ENCODE measurements at regions not wholly inside any gene's neighbourhood (a gene's known extent, or its start where the extent isn't known, plus 50 kb on each side); places are given as distances from the start of the nearest gene placed in this dataset.
"Not testable (repeated sequence)": the region's sequence is repeated elsewhere in the genome, so short reads cannot be mapped to it uniquely, and the experiment has no call there.

- no peak overlapping the region for H3K4me3 ChIP-seq (ENCODE audit: low read depth, low read length)
- no peak for DNase-seq (ENCODE audit: low read depth)
- no peak for TF ChIP-seq CTCF (conservative IDR thresholded peaks at IDR 0.05; ENCODE audit: low read depth, low read length)
These were observed 137.5 kb downstream of the CENPF start for GRCh38 chr1:214740471-214740870.

- no peak for DNase-seq (ENCODE audit: low read depth)
- no peak for TF ChIP-seq CTCF (conservative IDR thresholded peaks at IDR 0.05; ENCODE audit: low read depth, low read length)
- no peak overlapping the region for H3K4me3 ChIP-seq (ENCODE audit: low read depth, low read length)
These were observed 144.1 kb downstream of the CENPF start for GRCh38 chr1:214747050-214747635.

GRCh38 chr1:214753236-214753852 lies 150.3 kb downstream of the CENPF start:
- no peak overlapping the region for H3K4me3 ChIP-seq (ENCODE audit: low read depth, low read length)
- TF ChIP-seq CTCF (conservative IDR thresholded peaks at IDR 0.05; ENCODE audit: low read depth, low read length) = no peak
- DNase-seq (ENCODE audit: low read depth) = no peak

GRCh38 chr1:214761030-214761429 lies 158.0 kb downstream of the CENPF start:
- H3K4me3 ChIP-seq (ENCODE audit: low read depth, low read length) = no peak overlapping the region
- no peak for TF ChIP-seq CTCF (conservative IDR thresholded peaks at IDR 0.05; ENCODE audit: low read depth, low read length)
- no peak for DNase-seq (ENCODE audit: low read depth)

GRCh38 chr1:214762902-214763301 lies 159.9 kb downstream of the CENPF start:
- H3K4me3 ChIP-seq (ENCODE audit: low read depth, low read length) = no peak overlapping the region
- no peak for DNase-seq (ENCODE audit: low read depth)
- TF ChIP-seq CTCF (conservative IDR thresholded peaks at IDR 0.05; ENCODE audit: low read depth, low read length) = no peak

- no peak for DNase-seq (ENCODE audit: low read depth)
- no peak for TF ChIP-seq CTCF (conservative IDR thresholded peaks at IDR 0.05; ENCODE audit: low read depth, low read length)
- H3K4me3 ChIP-seq (ENCODE audit: low read depth, low read length) = no peak overlapping the region
These were observed 161.5 kb downstream of the CENPF start for GRCh38 chr1:214764502-214764901.

- DNase-seq (ENCODE audit: low read depth) = no peak
- no peak for TF ChIP-seq CTCF (conservative IDR thresholded peaks at IDR 0.05; ENCODE audit: low read depth, low read length)
These were observed 164.2 kb downstream of the CENPF start for GRCh38 chr1:214767221-214767620.

GRCh38 chr1:214769666-214770065 lies 166.7 kb downstream of the CENPF start:
- DNase-seq (ENCODE audit: low read depth); H3K4me3 ChIP-seq (ENCODE audit: low read depth, low read length): not testable (repeated sequence)

More at GRCh38 chr1:214767221-214767620, 164.2 kb downstream of the CENPF start:
- H3K4me3 ChIP-seq (ENCODE audit: low read depth, low read length) = no peak overlapping the region
